IPS-20b (cell line): ENCODE measurements at regions not wholly inside any gene's neighbourhood (a gene's known extent, or its start where the extent isn't known, plus 50 kb on each side); places are given as distances from the start of the nearest gene placed in this dataset.

Experiments used
- H3K27ac ChIP-seq: one replicate; pipeline ENCODE4 v1.5.1; 2013; ENCODE audit warnings: low read length
- H3K27me3 ChIP-seq: 2 replicates; pipeline ENCODE4 v1.6.1; 2013; ENCODE audit warnings: mild to moderate bottlenecking, low read length, inconsistent platforms; ENCODE audit not compliant: insufficient read depth
- H3K36me3 ChIP-seq: 2 replicates; pipeline ENCODE4 v1.6.1; 2013; ENCODE audit warnings: low read depth, mild to moderate bottlenecking, inconsistent platforms, low read length, moderate library complexity; ENCODE audit not compliant: insufficient read depth
- H3K4me1 ChIP-seq: 2 replicates; pipeline ENCODE4 v1.6.1; 2013; ENCODE audit warnings: mild to moderate bottlenecking, control low read depth, inconsistent platforms, low read length, moderate library complexity; ENCODE audit not compliant: insufficient read depth
- H3K4me3 ChIP-seq: 2 replicates; pipeline ENCODE4 v1.5.1; 2013; ENCODE audit warnings: mild to moderate bottlenecking, low read length, inconsistent platforms
- H3K9ac ChIP-seq: 2 replicates; pipeline ENCODE4 v1.6.1; 2013; ENCODE audit warnings: low read depth, mild to moderate bottlenecking, inconsistent platforms, low read length, moderate library complexity
- H3K9me3 ChIP-seq: 2 replicates; pipeline ENCODE4 v1.6.1; 2013; ENCODE audit warnings: mild to moderate bottlenecking, low read depth, low read length, inconsistent platforms; ENCODE audit not compliant: insufficient read depth

GRCh38 chr5:118009741-118010297 is 978.5 kb downstream of the DTWD2 start:
- no peaks in the 10 kb centered on the region for H3K27me3 ChIP-seq

DNA sequence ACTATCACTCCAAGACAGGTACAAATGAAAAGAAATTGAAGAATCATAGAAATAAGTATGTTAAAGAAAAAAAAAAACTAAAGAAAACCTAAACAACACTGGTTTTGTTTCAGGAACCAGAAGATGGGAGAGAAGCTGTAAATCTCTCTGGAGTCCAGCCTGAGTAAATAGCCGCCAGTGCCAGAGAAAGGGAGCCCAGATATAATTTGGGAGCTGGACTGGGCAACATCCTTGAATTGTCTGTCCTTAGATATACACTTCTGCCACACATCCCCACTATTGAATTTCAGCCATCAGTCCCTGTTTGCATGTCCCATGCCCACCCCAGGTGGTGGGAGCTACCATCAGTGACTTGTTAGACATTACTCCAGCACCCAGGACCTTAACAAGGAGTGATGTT is 979.6 kb downstream of the DTWD2 start:
- no peaks in the 10 kb centered on the region for H3K4me1 ChIP-seq
- H3K9ac ChIP-seq, result no peak overlapping the region
- H3K36me3 ChIP-seq, result no peaks in the 10 kb centered on the region
- no peaks in the 10 kb centered on the region for H3K9me3 ChIP-seq
- no peak overlapping the region for H3K4me3 ChIP-seq
- no peak overlapping the region for H3K27ac ChIP-seq
- no peaks in the 10 kb centered on the region for H3K27me3 ChIP-seq

More at GRCh38 chr5:118009741-118010297, 978.5 kb downstream of the DTWD2 start:
- no peak overlapping the region for H3K4me3 ChIP-seq
- H3K4me1 ChIP-seq, result no peaks in the 10 kb centered on the region
- H3K36me3 ChIP-seq, result no peaks in the 10 kb centered on the region
- no peak overlapping the region for H3K27ac ChIP-seq
- H3K9me3 ChIP-seq, result no peaks in the 10 kb centered on the region
- no peak overlapping the region for H3K9ac ChIP-seq

DNA sequence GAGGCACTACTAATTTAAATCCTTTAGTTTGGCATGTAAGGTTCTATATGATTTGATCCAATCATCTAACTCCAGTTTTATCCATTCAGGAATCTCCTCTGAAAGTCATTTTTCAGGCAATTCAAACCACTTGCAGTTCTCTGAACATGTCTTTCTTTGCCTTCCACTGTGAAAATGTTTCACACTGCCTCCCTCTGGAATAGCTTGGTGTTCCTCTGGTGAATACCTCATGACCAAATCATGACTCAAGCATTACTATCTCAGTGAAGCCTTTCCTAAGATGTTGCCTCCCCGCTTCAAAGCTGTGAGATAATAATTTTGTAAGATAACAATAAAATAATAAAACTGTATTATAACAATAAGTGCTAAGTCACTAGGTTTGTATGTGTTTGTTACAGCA is 981.1 kb downstream of the DTWD2 start:
- H3K9ac ChIP-seq, result no peak overlapping the region
- H3K27ac ChIP-seq, result no peak overlapping the region
- no peaks in the 10 kb centered on the region for H3K4me1 ChIP-seq
- no peaks in the 10 kb centered on the region for H3K36me3 ChIP-seq
- no peak overlapping the region for H3K4me3 ChIP-seq
- no peaks in the 10 kb centered on the region for H3K9me3 ChIP-seq
- no peaks in the 10 kb centered on the region for H3K27me3 ChIP-seq

- no peak overlapping the region for H3K27ac ChIP-seq
- no peaks in the 10 kb centered on the region for H3K9me3 ChIP-seq
- H3K36me3 ChIP-seq, result no peaks in the 10 kb centered on the region
- no peak overlapping the region for H3K9ac ChIP-seq
- H3K4me3 ChIP-seq, result no peak overlapping the region
- no peaks in the 10 kb centered on the region for H3K27me3 ChIP-seq
- H3K4me1 ChIP-seq, result no peaks in the 10 kb centered on the region
Measured at GRCh38 chr5:118006219-118006618, 982.1 kb downstream of the DTWD2 start.

GRCh38 chr5:117999939-118000549 is 988.3 kb downstream of the DTWD2 start:
- no peak overlapping the region for H3K9ac ChIP-seq
- no peaks in the 10 kb centered on the region for H3K4me1 ChIP-seq
- no peak overlapping the region for H3K4me3 ChIP-seq
- no peaks in the 10 kb centered on the region for H3K27me3 ChIP-seq
- no peaks in the 10 kb centered on the region for H3K9me3 ChIP-seq
- no peaks in the 10 kb centered on the region for H3K36me3 ChIP-seq
- H3K27ac ChIP-seq, result no peak overlapping the region

DNA sequence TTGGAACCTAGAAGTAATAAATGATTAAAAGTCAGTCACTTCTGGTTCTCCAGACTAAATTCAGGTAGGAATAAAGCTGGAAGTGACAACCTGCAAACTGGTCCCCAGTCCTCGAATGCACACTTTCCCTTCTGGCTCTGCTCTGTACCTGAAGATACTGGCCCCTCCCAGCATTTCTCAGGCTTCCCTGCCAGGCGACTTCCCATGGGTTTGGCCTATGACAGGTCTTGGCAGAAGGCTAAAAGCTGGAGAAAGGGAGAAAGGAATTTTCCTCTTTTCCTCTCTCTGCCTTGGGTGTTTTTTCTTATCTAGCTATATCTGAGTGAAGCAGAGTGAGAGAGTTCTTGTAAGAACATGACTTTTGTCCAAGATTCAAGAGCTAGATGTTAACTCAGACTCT is 1005.7 kb downstream of the DTWD2 start:
- Histone ChIP-seq H3K27me3 (no peaks in the 10 kb centered on the region), H3K4me1 (no peaks in the 10 kb centered on the region), H3K27ac (no peak overlapping the region), H3K4me3 (no peak overlapping the region), H3K36me3 (no peaks in the 10 kb centered on the region), H3K9me3 (no peaks in the 10 kb centered on the region), H3K9ac (no peak overlapping the region)

GRCh38 chr5:117973785-117974184 is 1014.6 kb downstream of the DTWD2 start:
- Histone ChIP-seq H3K27me3 (no peaks in the 10 kb centered on the region), H3K4me3 (no peak overlapping the region), H3K4me1 (no peaks in the 10 kb centered on the region), H3K36me3 (no peaks in the 10 kb centered on the region), H3K9ac (no peak overlapping the region), H3K27ac (no peak overlapping the region), H3K9me3 (no peaks in the 10 kb centered on the region; the same call in 1 of the 2 replicates)

GRCh38 chr5:117955831-117956230 is 1032.5 kb downstream of the DTWD2 start:
- H3K9ac ChIP-seq, result no peak overlapping the region
- H3K9me3 ChIP-seq, result no peaks in the 10 kb centered on the region
- H3K36me3 ChIP-seq, result no peaks in the 10 kb centered on the region
- H3K4me1 ChIP-seq, result no peaks in the 10 kb centered on the region
- no peaks in the 10 kb centered on the region for H3K27me3 ChIP-seq
- no peak overlapping the region for H3K27ac ChIP-seq
- no peak overlapping the region for H3K4me3 ChIP-seq

DNA sequence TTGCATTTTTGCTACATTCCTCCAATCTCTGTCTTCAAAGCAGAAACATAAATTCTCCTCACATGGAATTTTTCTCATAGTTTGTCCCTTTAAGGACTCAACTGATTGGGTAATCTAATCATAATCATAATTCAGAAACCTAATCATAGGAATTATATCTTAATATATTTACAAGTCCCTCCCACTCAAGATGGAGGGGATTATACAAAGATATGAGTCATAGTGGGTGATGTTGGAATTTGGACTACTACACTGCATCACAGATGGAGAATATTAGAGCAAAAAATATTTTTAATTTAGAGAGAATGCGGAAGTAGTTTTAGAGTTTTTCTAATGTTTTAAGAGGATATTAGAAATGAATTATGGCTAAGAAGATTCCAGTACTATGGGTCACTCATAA is 1034.0 kb downstream of the DTWD2 start:
- no peaks in the 10 kb centered on the region for H3K4me1 ChIP-seq
- H3K27ac ChIP-seq, result no peak overlapping the region
- no peak overlapping the region for H3K9ac ChIP-seq

GRCh38 chr5:117953272-117953671 is 1035.1 kb downstream of the DTWD2 start:
- no peaks in the 10 kb centered on the region for H3K4me1 ChIP-seq
- H3K27ac ChIP-seq, result no peak overlapping the region
- H3K36me3 ChIP-seq, result no peaks in the 10 kb centered on the region
- H3K27me3 ChIP-seq, result no peaks in the 10 kb centered on the region
- no peaks in the 10 kb centered on the region for H3K9me3 ChIP-seq
- H3K9ac ChIP-seq, result no peak overlapping the region
- H3K4me3 ChIP-seq, result no peak overlapping the region

More for the DNA sequence above, 1034.0 kb downstream of the DTWD2 start:
- H3K9me3 ChIP-seq, result no peaks in the 10 kb centered on the region
- H3K36me3 ChIP-seq, result no peaks in the 10 kb centered on the region
- H3K4me3 ChIP-seq, result no peak overlapping the region
- no peaks in the 10 kb centered on the region for H3K27me3 ChIP-seq

DNA sequence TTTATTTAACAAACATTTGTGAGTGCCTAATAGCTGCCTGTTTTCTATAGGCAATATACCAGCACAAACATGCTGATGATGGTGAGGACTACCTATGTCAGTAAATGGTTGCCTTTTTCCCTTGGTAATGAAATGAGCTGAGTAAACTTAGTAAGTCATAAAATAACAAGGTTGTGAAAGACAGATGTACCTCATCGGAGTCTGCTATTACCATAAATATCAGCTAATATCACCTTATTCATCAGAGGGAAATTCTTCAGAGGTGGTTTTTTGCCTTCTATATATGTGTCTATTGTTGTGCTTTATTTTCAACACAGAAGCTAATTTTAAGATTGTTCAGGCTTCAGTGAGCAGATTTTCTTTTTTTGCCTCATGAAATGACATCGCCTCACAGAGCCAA is 1040.5 kb downstream of the DTWD2 start:
- no peaks in the 10 kb centered on the region for H3K4me1 ChIP-seq
- no peak overlapping the region for H3K9ac ChIP-seq
- H3K27me3 ChIP-seq, result no peaks in the 10 kb centered on the region
- H3K27ac ChIP-seq, result no peak overlapping the region
- H3K4me3 ChIP-seq, result no peak overlapping the region
- H3K9me3 ChIP-seq, result no peaks in the 10 kb centered on the region
- H3K36me3 ChIP-seq, result no peaks in the 10 kb centered on the region

GRCh38 chr5:117947121-117947520 is 1041.2 kb downstream of the DTWD2 start:
- no peak overlapping the region for H3K9ac ChIP-seq
- H3K27ac ChIP-seq, result no peak overlapping the region
- H3K4me3 ChIP-seq, result no peak overlapping the region
- no peaks in the 10 kb centered on the region for H3K36me3 ChIP-seq
- no peaks in the 10 kb centered on the region for H3K27me3 ChIP-seq
- H3K9me3 ChIP-seq, result no peaks in the 10 kb centered on the region
- no peaks in the 10 kb centered on the region for H3K4me1 ChIP-seq
